ENCODE measurements at regions not wholly inside any gene's neighbourhood (a gene's known extent, or its start where the extent isn't known, plus 50 kb on each side); places are given as distances from the start of the nearest gene placed in this dataset.
"Not testable (repeated sequence)": the region's sequence is repeated elsewhere in the genome, so short reads cannot be mapped to it uniquely, and the experiment has no call there.

GRCh38 chr5:12659686-12660085, 755.4 kb upstream of the CTNND2 start:
- no peaks in the 10 kb centered on the region for H3K9me3 Mint-ChIP-seq (ENCODE audit: unreplicated experiment)
- peaks cover 6% of the 10 kb centered on the region for H3K36me3 Mint-ChIP-seq (ENCODE audit: low read depth, unreplicated experiment)
- DNase-seq (ENCODE audit: low spot score), result no peak
- peaks cover 4% of the 10 kb centered on the region for H3K27me3 Mint-ChIP-seq (ENCODE audit: unreplicated experiment)
- H3K27ac Mint-ChIP-seq (ENCODE audit: unreplicated experiment), result no peak overlapping the region
- H3K4me3 Mint-ChIP-seq (ENCODE audit: unreplicated experiment), result no peak overlapping the region
- no peaks in the 10 kb centered on the region for H3K4me1 Mint-ChIP-seq (ENCODE audit: unreplicated experiment)
- no peak for TF ChIP-seq CTCF (IDR thresholded peaks at IDR 0.05; ENCODE audit: unreplicated experiment)

- no peaks in the 10 kb centered on the region for H3K9me3 Mint-ChIP-seq (ENCODE audit: unreplicated experiment)
- H3K36me3 Mint-ChIP-seq (ENCODE audit: low read depth, unreplicated experiment), result peaks cover 6% of the 10 kb centered on the region
- no peak overlapping the region for H3K4me3 Mint-ChIP-seq (ENCODE audit: unreplicated experiment)
- H3K27me3 Mint-ChIP-seq (ENCODE audit: unreplicated experiment), result peaks cover 2% of the 10 kb centered on the region
- no peaks in the 10 kb centered on the region for H3K4me1 Mint-ChIP-seq (ENCODE audit: unreplicated experiment)
- no peak for DNase-seq (ENCODE audit: low spot score)
- no peak for TF ChIP-seq CTCF (IDR thresholded peaks at IDR 0.05; ENCODE audit: unreplicated experiment)
- no peak overlapping the region for H3K27ac Mint-ChIP-seq (ENCODE audit: unreplicated experiment)
Measured at GRCh38 chr5:12658871-12659446, 754.7 kb upstream of the CTNND2 start.

- H3K27me3 Mint-ChIP-seq (ENCODE audit: unreplicated experiment); H3K4me3 Mint-ChIP-seq (ENCODE audit: unreplicated experiment); H3K27ac Mint-ChIP-seq (ENCODE audit: unreplicated experiment); H3K36me3 Mint-ChIP-seq (ENCODE audit: low read depth, unreplicated experiment); H3K9me3 Mint-ChIP-seq (ENCODE audit: unreplicated experiment); H3K4me1 Mint-ChIP-seq (ENCODE audit: unreplicated experiment); DNase-seq (ENCODE audit: low spot score): not testable (repeated sequence)
Measured at GRCh38 chr5:12657914-12658474, 753.7 kb upstream of the CTNND2 start.

GRCh38 chr5:12655675-12656074, 751.4 kb upstream of the CTNND2 start:
- no peaks in the 10 kb centered on the region for H3K4me1 Mint-ChIP-seq (ENCODE audit: unreplicated experiment)
- no peak overlapping the region for H3K27ac Mint-ChIP-seq (ENCODE audit: unreplicated experiment)
- TF ChIP-seq CTCF (IDR thresholded peaks at IDR 0.05; ENCODE audit: unreplicated experiment), result no peak
- no peaks in the 10 kb centered on the region for H3K36me3 Mint-ChIP-seq (ENCODE audit: low read depth, unreplicated experiment)
- H3K27me3 Mint-ChIP-seq (ENCODE audit: unreplicated experiment), result no peaks in the 10 kb centered on the region
- H3K4me3 Mint-ChIP-seq (ENCODE audit: unreplicated experiment), result no peak overlapping the region
- no peak for DNase-seq (ENCODE audit: low spot score)
- H3K9me3 Mint-ChIP-seq (ENCODE audit: unreplicated experiment), result no peaks in the 10 kb centered on the region

- H3K4me3 Mint-ChIP-seq (ENCODE audit: unreplicated experiment), result no peak overlapping the region
- no peak overlapping the region for H3K27ac Mint-ChIP-seq (ENCODE audit: unreplicated experiment)
- no peaks in the 10 kb centered on the region for H3K27me3 Mint-ChIP-seq (ENCODE audit: unreplicated experiment)
- H3K36me3 Mint-ChIP-seq (ENCODE audit: low read depth, unreplicated experiment), result no peaks in the 10 kb centered on the region
- no peak for DNase-seq (ENCODE audit: low spot score)
- H3K4me1 Mint-ChIP-seq (ENCODE audit: unreplicated experiment), result no peaks in the 10 kb centered on the region
- no peak for TF ChIP-seq CTCF (IDR thresholded peaks at IDR 0.05; ENCODE audit: unreplicated experiment)
- H3K9me3 Mint-ChIP-seq (ENCODE audit: unreplicated experiment), result no peaks in the 10 kb centered on the region
Measured at GRCh38 chr5:12652201-12652600, 748.0 kb upstream of the CTNND2 start.
